Keratinocyte (primary cell): ENCODE measurements at regions not wholly inside any gene's neighbourhood (a gene's known extent, or its start where the extent isn't known, plus 50 kb on each side); places are given as distances from the start of the nearest gene placed in this dataset.

ENCODE experiments used
- DNase-seq: peaks from one replicate; pipeline ENCODE4 v3.0.0-alpha.2; 2011; ENCODE audit warnings: low read depth, missing footprints, low spot score
- FAIRE-seq: peaks from 2 replicates; lab custom pipeline; 2011; peaks lifted over from hg19 to GRCh38; lab: Jason Lieb, UNC
- H2AFZ ChIP-seq: 2 replicates; pipeline ENCODE4 v1.6.0; 2012; ENCODE audit warnings: low read length, control low read depth, inconsistent platforms; ENCODE audit not compliant: control insufficient read depth
- H3K27ac ChIP-seq: 2 replicates; pipeline ENCODE4 v1.5.1; 2011; ENCODE audit warnings: low read length; ENCODE audit not compliant: control insufficient read depth, insufficient read depth
- H3K27me3 ChIP-seq: 3 replicates; pipeline ENCODE4 v1.6.0; 2011; ENCODE audit warnings: low read length; ENCODE audit not compliant: control insufficient read depth, insufficient read depth; ENCODE audit errors: extremely low read depth
- H3K36me3 ChIP-seq, 2 experiments: 2 replicates in 1 of 2; 3 replicates in 1 of 2; pipeline ENCODE4 v1.5.1; 2011; ENCODE audit warnings: low read length in 2 of 2, mild to moderate bottlenecking in 1 of 2; ENCODE audit not compliant: control insufficient read depth in 2 of 2, insufficient read depth in 2 of 2; ENCODE audit errors: extremely low read depth in 1 of 2
- H3K4me1 ChIP-seq: 3 replicates; pipeline ENCODE4 v1.5.1; 2011; ENCODE audit warnings: low read length; ENCODE audit not compliant: control insufficient read depth, insufficient read depth; ENCODE audit errors: extremely low read depth
- H3K4me2 ChIP-seq: 3 replicates; pipeline ENCODE4 v1.6.0; 2011; ENCODE audit warnings: low read depth, low read length; ENCODE audit not compliant: control insufficient read depth, insufficient read depth; ENCODE audit errors: extremely low read depth
- H3K4me3 ChIP-seq, 3 experiments: fragments of 200-600 bp in 1 of 3; sonication (generic) in 1 of 3; 2 replicates in 2 of 3; 3 replicates in 1 of 3; pipeline ENCODE4 v1.5.1; 2011 to 2016; ENCODE audit warnings: low read length in 3 of 3, mild to moderate bottlenecking in 3 of 3, control low read depth in 2 of 3, inconsistent platforms in 1 of 3, low read depth in 1 of 3, mixed read lengths in 1 of 3, mixed run types in 1 of 3, moderate library complexity in 1 of 3; ENCODE audit not compliant: control insufficient read depth in 2 of 3, insufficient read depth in 2 of 3; ENCODE audit errors: extremely low read depth in 1 of 3
- H3K79me2 ChIP-seq: 2 replicates; pipeline ENCODE4 v1.6.0; 2012; ENCODE audit warnings: low read length; ENCODE audit not compliant: control insufficient read depth, insufficient read depth
- H3K9ac ChIP-seq: 3 replicates; pipeline ENCODE4 v1.6.0; 2011; ENCODE audit warnings: low read length; ENCODE audit not compliant: control insufficient read depth, insufficient read depth; ENCODE audit errors: extremely low read depth
- H3K9me1 ChIP-seq: 3 replicates; pipeline ENCODE4 v1.6.0; 2011; ENCODE audit warnings: low read length; ENCODE audit not compliant: control insufficient read depth, insufficient read depth; ENCODE audit errors: extremely low read depth
- H3K9me3 ChIP-seq: 2 replicates; pipeline ENCODE4 v1.5.1; 2012; ENCODE audit warnings: low read depth, low read length; ENCODE audit not compliant: control insufficient read depth
- H4K20me1 ChIP-seq: 3 replicates; pipeline ENCODE4 v1.6.0; 2011; ENCODE audit warnings: low read length; ENCODE audit not compliant: control insufficient read depth, insufficient read depth; ENCODE audit errors: extremely low read depth
- CTCF ChIP-seq, 3 experiments: IDR thresholded peaks in 1 of 3; conservative IDR thresholded peaks in 1 of 3; optimal IDR thresholded peaks in 1 of 3; 2 replicates in 2 of 3; 3 replicates in 1 of 3; pipeline versions ENCODE3 to v1.5.1; 2011; ENCODE audit warnings: low read length in 3 of 3, mild to moderate bottlenecking in 3 of 3, moderate library complexity in 2 of 3, control low read depth in 1 of 3, inconsistent platforms in 1 of 3; ENCODE audit not compliant: insufficient read depth in 2 of 3; ENCODE audit errors: extremely low read depth in 1 of 3
- EZH2 ChIP-seq: IDR thresholded peaks from one replicate; pipeline ENCODE4 v1.6.1; 2012; ENCODE audit warnings: inconsistent platforms, mild to moderate bottlenecking, low read length, moderate library complexity
- dilution Hi-C: fragments of 300-500 bp; cut with MboI; formaldehyde crosslinking; loops from one replicate; pipeline ENCODE4 v1.7.0; 2020; ENCODE audit warnings: low sequenced_read_pairs; ENCODE audit not compliant: extremely low pct_ligation_motif_present

- Histone ChIP-seq H3K9ac (no peak overlapping the region), H4K20me1 (no peaks in the 10 kb centered on the region), H3K4me2 (no peak overlapping the region), H3K9me1 (no peaks in the 10 kb centered on the region), H3K9me3 (no peaks in the 10 kb centered on the region), H3K27ac (no peak overlapping the region), H2AFZ (no peak overlapping the region), H3K36me3 (no peaks in the 10 kb centered on the region), H3K4me3 (no peak overlapping the region), H3K79me2 (no peaks in the 10 kb centered on the region), H3K4me1 (no peaks in the 10 kb centered on the region), H3K27me3 (no peaks in the 10 kb centered on the region)
- TF ChIP-seq CTCF (optimal IDR thresholded peaks at IDR 0.05 in 1 of 3, IDR thresholded peaks at IDR 0.05 in 1 of 3, conservative IDR thresholded peaks at IDR 0.05 in 1 of 3; ENCODE audit: extremely low read depth in 1 of 3, insufficient read depth in 2 of 3, low read length in 3 of 3), result no peak
- no peak for TF ChIP-seq EZH2
- DNase-seq (no peak), FAIRE-seq (no peak)
- dilution Hi-C loops, result loop anchor here (25.0 kb wide), 1 partner anchor 362 kb away; no protein-coding TSS in a partner anchor
Observed at GRCh38 chr17:34874478-34874877, 86.8 kb downstream of the CCT6B start.

GRCh38 chr17:34872640-34873039 lies 88.6 kb downstream of the CCT6B start:
- FAIRE-seq (no peak), DNase-seq (no peak)
- H3K4me1 ChIP-seq, result no peaks in the 10 kb centered on the region
- TF ChIP-seq CTCF (optimal IDR thresholded peaks at IDR 0.05 in 1 of 3, IDR thresholded peaks at IDR 0.05 in 1 of 3, conservative IDR thresholded peaks at IDR 0.05 in 1 of 3; ENCODE audit: extremely low read depth in 1 of 3, insufficient read depth in 2 of 3, low read length in 3 of 3) (no peak), EZH2 (no peak)
- no peaks in the 10 kb centered on the region for H4K20me1 ChIP-seq
- no peak overlapping the region for H3K9ac ChIP-seq
- no peaks in the 10 kb centered on the region for H3K36me3 ChIP-seq
- H2AFZ ChIP-seq, result no peak overlapping the region
- no peaks in the 10 kb centered on the region for H3K27me3 ChIP-seq
- H3K9me1 ChIP-seq, result no peaks in the 10 kb centered on the region
- H3K4me2 ChIP-seq, result no peak overlapping the region
- no peak overlapping the region for H3K27ac ChIP-seq
- no peaks in the 10 kb centered on the region for H3K9me3 ChIP-seq
- H3K4me3 ChIP-seq, result no peak overlapping the region
- H3K79me2 ChIP-seq, result no peaks in the 10 kb centered on the region
- dilution Hi-C loops, result loop anchor here (25.0 kb wide), 1 partner anchor 360 kb away; no protein-coding TSS in a partner anchor
